ENCODE measurements at regions not wholly inside any gene's neighbourhood (a gene's known extent, or its start where the extent isn't known, plus 50 kb on each side); places are given as distances from the start of the nearest gene placed in this dataset.

DNA sequence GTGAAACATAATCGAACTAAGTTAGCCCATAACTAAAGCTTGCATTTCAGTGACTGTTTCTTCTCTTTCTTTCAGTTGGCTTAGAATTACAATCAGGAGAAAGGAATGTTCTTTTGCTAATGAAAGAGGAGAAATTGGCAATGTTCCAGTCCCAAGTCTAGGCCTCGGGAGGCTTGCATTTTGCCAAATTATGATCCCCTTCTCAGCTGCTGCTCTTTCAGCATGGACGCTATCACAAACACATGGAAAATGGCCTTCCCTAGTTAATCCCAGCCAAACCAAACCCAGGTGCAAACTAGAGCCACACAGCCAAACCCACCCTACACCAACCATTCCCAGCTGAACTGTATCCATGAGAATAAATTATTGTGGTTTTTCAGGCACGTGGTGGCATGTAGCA lies 605.2 kb upstream of the LRRTM4 start:
- TF ChIP-seq, protein P1, sequence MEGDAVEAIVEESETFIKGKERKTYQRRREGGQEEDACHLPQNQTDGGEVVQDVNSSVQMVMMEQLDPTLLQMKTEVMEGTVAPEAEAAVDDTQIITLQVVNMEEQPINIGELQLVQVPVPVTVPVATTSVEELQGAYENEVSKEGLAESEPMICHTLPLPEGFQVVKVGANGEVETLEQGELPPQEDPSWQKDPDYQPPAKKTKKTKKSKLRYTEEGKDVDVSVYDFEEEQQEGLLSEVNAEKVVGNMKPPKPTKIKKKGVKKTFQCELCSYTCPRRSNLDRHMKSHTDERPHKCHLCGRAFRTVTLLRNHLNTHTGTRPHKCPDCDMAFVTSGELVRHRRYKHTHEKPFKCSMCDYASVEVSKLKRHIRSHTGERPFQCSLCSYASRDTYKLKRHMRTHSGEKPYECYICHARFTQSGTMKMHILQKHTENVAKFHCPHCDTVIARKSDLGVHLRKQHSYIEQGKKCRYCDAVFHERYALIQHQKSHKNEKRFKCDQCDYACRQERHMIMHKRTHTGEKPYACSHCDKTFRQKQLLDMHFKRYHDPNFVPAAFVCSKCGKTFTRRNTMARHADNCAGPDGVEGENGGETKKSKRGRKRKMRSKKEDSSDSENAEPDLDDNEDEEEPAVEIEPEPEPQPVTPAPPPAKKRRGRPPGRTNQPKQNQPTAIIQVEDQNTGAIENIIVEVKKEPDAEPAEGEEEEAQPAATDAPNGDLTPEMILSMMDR (conservative IDR thresholded peaks at IDR 0.05; ENCODE audit: low read depth, low read length): no peak
- TF ChIP-seq EZH2 (IDR thresholded peaks at IDR 0.05; ENCODE audit: borderline replicate concordance, low read depth, low read length, poor library complexity, severe bottlenecking): no peak

Data from A673 (cell line).